ENCODE measurements at regions not wholly inside any gene's neighbourhood (a gene's known extent, or its start where the extent isn't known, plus 50 kb on each side); places are given as distances from the start of the nearest gene placed in this dataset.

DNA sequence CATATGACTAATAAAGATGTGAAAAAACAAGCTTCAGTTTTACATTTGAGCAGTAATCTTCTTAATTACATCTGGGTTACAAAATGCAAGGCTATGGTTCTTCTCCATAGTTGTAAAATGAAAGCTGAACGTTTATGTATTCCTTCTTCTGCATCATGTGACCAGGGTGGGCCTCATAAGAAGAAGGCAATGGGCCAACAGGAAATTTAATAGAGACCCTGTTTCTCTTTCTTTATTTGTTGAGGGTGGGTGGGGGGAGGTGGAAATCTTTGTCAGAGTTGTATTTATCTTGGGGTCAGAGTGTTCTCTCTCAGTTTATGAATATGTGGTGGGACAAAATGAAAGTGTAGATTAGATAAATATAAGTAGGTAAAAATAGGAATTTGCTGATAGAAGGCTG lies 418.8 kb downstream of the TLE4 start:
- no peak overlapping the region for H2AFZ ChIP-seq (ENCODE audit: low read depth, low read length)
- ChIA-PET POLR2A (no interaction called here), CTCF (no interaction called here)
- no peak overlapping the region for H3K9ac ChIP-seq (replicated peaks; ENCODE audit: extremely low read depth, insufficient read depth, low read length)
- H3K27ac ChIP-seq (ENCODE audit: insufficient read depth, low read depth, low read length): no peak overlapping the region
- no peaks in the 10 kb centered on the region for H3K27me3 ChIP-seq (ENCODE audit: control insufficient read depth in 2 of 2, insufficient read depth in 2 of 2, low read length in 2 of 2)
- H3K4me3 ChIP-seq (replicated peaks in 1 of 3; ENCODE audit: insufficient read depth in 1 of 3, low read depth in 1 of 3, low read length in 3 of 3): no peak overlapping the region
- H3K4me2 ChIP-seq (ENCODE audit: insufficient read depth, low read length): no peak overlapping the region
- no peaks in the 10 kb centered on the region for H3K4me1 ChIP-seq (ENCODE audit: control insufficient read depth, extremely low read depth, insufficient read depth, low read length)
- dilution Hi-C loops (cut with MboI; ENCODE audit: extremely low pct_ligation_motif_present, low sequenced_read_pairs): no loop called here
- TF ChIP-seq FOS (IDR thresholded peaks at IDR 0.05; ENCODE audit: borderline replicate concordance, insufficient read depth, low read length): no peak
- H3K9me3 ChIP-seq (replicated peaks; ENCODE audit: control insufficient read depth, insufficient read depth, low read length): no peaks in the 10 kb centered on the region
- no peaks in the 10 kb centered on the region for H4K20me1 ChIP-seq (replicated peaks; ENCODE audit: control insufficient read depth, extremely low read depth, insufficient read depth, low read length)
- H3K9me1 ChIP-seq (replicated peaks; ENCODE audit: control insufficient read depth, extremely low read depth, insufficient read depth, low read length): no peaks in the 10 kb centered on the region
- FAIRE-seq (no peak), DNase-seq (ENCODE audit: low read depth, low spot score) (no peak)
- no peaks in the 10 kb centered on the region for H3K36me3 ChIP-seq (ENCODE audit: control insufficient read depth in 2 of 2, extremely low read depth in 1 of 2, insufficient read depth in 2 of 2, low read length in 2 of 2)
- no peaks in the 10 kb centered on the region for H3K79me2 ChIP-seq (ENCODE audit: control insufficient read depth, insufficient read depth, low read length)
- no TSS peak for BruUV-seq (replicated peaks)
- intact Hi-C loops (cut with micrococcal nuclease): no loop called here

DNA sequence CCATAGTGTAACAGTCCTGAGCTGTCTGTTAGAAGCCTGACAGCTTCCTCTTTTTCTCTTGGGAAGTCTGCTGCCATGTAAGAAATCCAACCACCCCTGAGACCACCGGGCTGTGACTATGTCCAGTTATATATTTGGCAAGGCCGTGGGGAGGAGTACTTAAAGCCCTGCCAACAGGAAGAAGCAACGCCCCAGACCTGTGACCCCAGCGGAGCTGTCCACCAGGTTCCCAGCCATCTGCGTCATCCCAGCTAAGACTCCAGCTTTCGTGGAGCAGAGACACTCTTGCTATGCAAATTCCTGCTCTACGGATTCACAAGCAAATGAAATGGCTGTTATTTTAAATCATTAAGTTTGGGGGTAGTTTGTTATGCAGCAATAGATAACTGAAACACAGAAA lies 417.3 kb downstream of the TLE4 start:
- H3K27ac ChIP-seq (ENCODE audit: insufficient read depth, low read depth, low read length): no peak overlapping the region

More for the DNA sequence above, 417.3 kb downstream of the TLE4 start:
- Histone ChIP-seq H3K9me1 (replicated peaks; ENCODE audit: control insufficient read depth, extremely low read depth, insufficient read depth, low read length) (no peaks in the 10 kb centered on the region), H3K36me3 (ENCODE audit: control insufficient read depth in 2 of 2, extremely low read depth in 1 of 2, insufficient read depth in 2 of 2, low read length in 2 of 2) (no peaks in the 10 kb centered on the region), H3K4me3 (replicated peaks in 1 of 3; ENCODE audit: insufficient read depth in 1 of 3, low read depth in 1 of 3, low read length in 3 of 3) (no peak overlapping the region), H3K9me3 (replicated peaks; ENCODE audit: control insufficient read depth, insufficient read depth, low read length) (no peaks in the 10 kb centered on the region), H3K4me2 (ENCODE audit: insufficient read depth, low read length) (no peak overlapping the region), H3K9ac (replicated peaks; ENCODE audit: extremely low read depth, insufficient read depth, low read length) (no peak overlapping the region), H3K79me2 (ENCODE audit: control insufficient read depth, insufficient read depth, low read length) (no peaks in the 10 kb centered on the region), H2AFZ (ENCODE audit: low read depth, low read length) (no peak overlapping the region), H4K20me1 (replicated peaks; ENCODE audit: control insufficient read depth, extremely low read depth, insufficient read depth, low read length) (no peaks in the 10 kb centered on the region), H3K27me3 (ENCODE audit: control insufficient read depth in 2 of 2, insufficient read depth in 2 of 2, low read length in 2 of 2) (no peaks in the 10 kb centered on the region), H3K4me1 (ENCODE audit: control insufficient read depth, extremely low read depth, insufficient read depth, low read length) (no peaks in the 10 kb centered on the region)
- BruUV-seq (replicated peaks): no TSS peak
- no peak for FAIRE-seq
- ChIA-PET POLR2A (no interaction called here), CTCF (interaction anchor here (0.8 kb wide), 1 partner anchor 10 kb away, joined by 3 read pairs; no protein-coding TSS in a partner anchor)
- intact Hi-C loops (cut with micrococcal nuclease): no loop called here
- TF ChIP-seq, protein P1, sequence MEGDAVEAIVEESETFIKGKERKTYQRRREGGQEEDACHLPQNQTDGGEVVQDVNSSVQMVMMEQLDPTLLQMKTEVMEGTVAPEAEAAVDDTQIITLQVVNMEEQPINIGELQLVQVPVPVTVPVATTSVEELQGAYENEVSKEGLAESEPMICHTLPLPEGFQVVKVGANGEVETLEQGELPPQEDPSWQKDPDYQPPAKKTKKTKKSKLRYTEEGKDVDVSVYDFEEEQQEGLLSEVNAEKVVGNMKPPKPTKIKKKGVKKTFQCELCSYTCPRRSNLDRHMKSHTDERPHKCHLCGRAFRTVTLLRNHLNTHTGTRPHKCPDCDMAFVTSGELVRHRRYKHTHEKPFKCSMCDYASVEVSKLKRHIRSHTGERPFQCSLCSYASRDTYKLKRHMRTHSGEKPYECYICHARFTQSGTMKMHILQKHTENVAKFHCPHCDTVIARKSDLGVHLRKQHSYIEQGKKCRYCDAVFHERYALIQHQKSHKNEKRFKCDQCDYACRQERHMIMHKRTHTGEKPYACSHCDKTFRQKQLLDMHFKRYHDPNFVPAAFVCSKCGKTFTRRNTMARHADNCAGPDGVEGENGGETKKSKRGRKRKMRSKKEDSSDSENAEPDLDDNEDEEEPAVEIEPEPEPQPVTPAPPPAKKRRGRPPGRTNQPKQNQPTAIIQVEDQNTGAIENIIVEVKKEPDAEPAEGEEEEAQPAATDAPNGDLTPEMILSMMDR (IDR thresholded peaks at IDR 0.05; ENCODE audit: extremely low read depth in 1 of 2, insufficient read depth in 1 of 2, low read depth in 1 of 2, low read length in 2 of 2): no peak
- TF ChIP-seq MYC (IDR thresholded peaks at IDR 0.05; ENCODE audit: low read depth, low read length) (no peak), FOS (IDR thresholded peaks at IDR 0.05; ENCODE audit: borderline replicate concordance, insufficient read depth, low read length) (no peak), JUN (IDR thresholded peaks at IDR 0.05; ENCODE audit: borderline replicate concordance, insufficient read depth, insufficient read length, low read depth) (no peak), EZH2 (IDR thresholded peaks at IDR 0.05; ENCODE audit: borderline replicate concordance, low read depth, low read length, severe bottlenecking) (no peak), GATA2 (IDR thresholded peaks at IDR 0.05; ENCODE audit: insufficient read depth, insufficient read length, low read depth, low read length) (no peak), POLR2AphosphoS5 (IDR thresholded peaks at IDR 0.05; ENCODE audit: insufficient read depth, low read depth, low read length) (no peak), POLR2A (IDR thresholded peaks at IDR 0.05; ENCODE audit: low read depth, low read length) (no peak)
- TF ChIP-seq, protein P2, sequence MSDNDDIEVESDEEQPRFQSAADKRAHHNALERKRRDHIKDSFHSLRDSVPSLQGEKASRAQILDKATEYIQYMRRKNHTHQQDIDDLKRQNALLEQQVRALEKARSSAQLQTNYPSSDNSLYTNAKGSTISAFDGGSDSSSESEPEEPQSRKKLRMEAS (IDR thresholded peaks at IDR 0.05; ENCODE audit: insufficient read depth, insufficient read length): no peak
- DNase-seq (ENCODE audit: low read depth, low spot score): no peak
- dilution Hi-C loops (cut with MboI; ENCODE audit: extremely low pct_ligation_motif_present, low sequenced_read_pairs): no loop called here
